Ascending aorta (tissue), 2 donors: ENCODE measurements at regions not wholly inside any gene's neighbourhood (a gene's known extent, or its start where the extent isn't known, plus 50 kb on each side); places are given as distances from the start of the nearest gene placed in this dataset.

Experiments
- DNase-seq, 2 donors: peaks; one replicate each; pipeline ENCODE4 v3.0.0-alpha.2; 2019; ENCODE audit warnings: low spot score in 2 of 2
- H3K27ac ChIP-seq, 2 donors: fragments of 200-600 bp; sonication (generic); one replicate each; pipeline ENCODE4 v1.5.1; 2016 to 2017; ENCODE audit warnings: mild to moderate bottlenecking in 1 of 2
- H3K27me3 ChIP-seq: fragments of 200-600 bp; sonication (generic); one replicate; pipeline ENCODE4 v1.5.1; 2017
- H3K36me3 ChIP-seq, 2 donors: fragments of 200-600 bp; sonication (generic); one replicate each; pipeline ENCODE4 v1.5.1; 2016
- H3K4me1 ChIP-seq, 2 donors: fragments of 200-600 bp; sonication (generic); one replicate each; pipeline ENCODE4 v1.5.1; 2016 to 2017; ENCODE audit warnings: mild to moderate bottlenecking in 1 of 2
- H3K4me3 ChIP-seq, 2 donors: fragments of 200-600 bp; sonication (generic); one replicate each; pipeline ENCODE4 v1.5.1; 2016 to 2017; ENCODE audit warnings: mild to moderate bottlenecking in 1 of 2
- H3K9me3 ChIP-seq, 2 donors: fragments of 200-600 bp; sonication (generic); one replicate each; pipeline ENCODE4 v1.5.1; 2016
- intact Hi-C: fragments of 100-400 bp; cut with DNase I; formaldehyde crosslinking; loops from one replicate; pipeline ENCODE4 v1.15.1; 2023
- TF ChIP-seq, protein P1 (sequence below), 3 experiments: fragments of 200-600 bp in 2 of 3; fragments of 450-650 bp in 1 of 3; sonication (generic) in 2 of 3; IDR thresholded peaks; one replicate each; pipeline ENCODE4 v1.5.1; 2016 to 2019; ENCODE audit warnings: antibody characterized with exemption in 3 of 3, mild to moderate bottlenecking in 1 of 3, moderate library complexity in 1 of 3

DNA sequence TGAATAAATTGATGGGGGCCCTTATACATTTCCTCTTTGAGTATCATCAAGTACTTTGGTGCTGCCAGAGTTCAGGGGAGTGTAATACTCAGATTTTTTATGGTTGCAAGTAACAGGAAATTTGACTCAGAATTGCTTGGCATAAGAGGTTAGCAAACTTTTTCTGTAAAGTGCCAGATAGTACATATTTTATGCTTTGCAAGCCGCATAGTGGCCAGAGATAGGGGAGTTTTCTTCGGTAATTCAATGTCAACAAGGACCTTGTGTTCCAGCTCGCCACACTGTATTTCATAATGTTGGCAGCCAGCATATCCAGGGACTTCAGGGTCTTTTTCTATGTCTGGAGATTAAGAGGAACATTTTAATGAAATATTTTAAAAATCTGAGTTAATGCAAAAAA is 51.0 kb upstream of the MARCHF10 start:
- Histone ChIP-seq H3K4me1 (peaks cover 3 to 6% of the 10 kb centered on the region in 2 donors), H3K27ac (peak overlapping the region; percentile 35 to 54), H3K27me3 (no peaks in the 10 kb centered on the region), H3K36me3 (no peaks in the 10 kb centered on the region), H3K4me3 (no peak overlapping the region), H3K9me3 (no peaks in the 10 kb centered on the region)
- intact Hi-C loops = loop anchor here (1.0 kb wide), 1 partner anchor 39 kb away; no protein-coding TSS in a partner anchor
- TF ChIP-seq, protein P1, sequence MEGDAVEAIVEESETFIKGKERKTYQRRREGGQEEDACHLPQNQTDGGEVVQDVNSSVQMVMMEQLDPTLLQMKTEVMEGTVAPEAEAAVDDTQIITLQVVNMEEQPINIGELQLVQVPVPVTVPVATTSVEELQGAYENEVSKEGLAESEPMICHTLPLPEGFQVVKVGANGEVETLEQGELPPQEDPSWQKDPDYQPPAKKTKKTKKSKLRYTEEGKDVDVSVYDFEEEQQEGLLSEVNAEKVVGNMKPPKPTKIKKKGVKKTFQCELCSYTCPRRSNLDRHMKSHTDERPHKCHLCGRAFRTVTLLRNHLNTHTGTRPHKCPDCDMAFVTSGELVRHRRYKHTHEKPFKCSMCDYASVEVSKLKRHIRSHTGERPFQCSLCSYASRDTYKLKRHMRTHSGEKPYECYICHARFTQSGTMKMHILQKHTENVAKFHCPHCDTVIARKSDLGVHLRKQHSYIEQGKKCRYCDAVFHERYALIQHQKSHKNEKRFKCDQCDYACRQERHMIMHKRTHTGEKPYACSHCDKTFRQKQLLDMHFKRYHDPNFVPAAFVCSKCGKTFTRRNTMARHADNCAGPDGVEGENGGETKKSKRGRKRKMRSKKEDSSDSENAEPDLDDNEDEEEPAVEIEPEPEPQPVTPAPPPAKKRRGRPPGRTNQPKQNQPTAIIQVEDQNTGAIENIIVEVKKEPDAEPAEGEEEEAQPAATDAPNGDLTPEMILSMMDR (IDR thresholded peaks at IDR 0.05) = no peak
- DNase-seq = peak in 1 of 2 donors; percentile 76
